Coronary artery (tissue), 2 donors: ENCODE measurements at regions not wholly inside any gene's neighbourhood (a gene's known extent, or its start where the extent isn't known, plus 50 kb on each side); places are given as distances from the start of the nearest gene placed in this dataset.

ENCODE experiments used
- DNase-seq: peaks from one replicate; pipeline ENCODE4 v3.0.0-alpha.2; 2017; ENCODE audit warnings: low spot score
- H3K27ac ChIP-seq, 2 donors: fragments of 200-600 bp; sonication (generic); one replicate each; pipeline ENCODE4 v1.5.1; 2016 to 2019
- H3K4me3 ChIP-seq: fragments of 200-600 bp; sonication (generic); 2 replicates; pipeline ENCODE4 v1.5.1; 2016; ENCODE audit warnings: mild to moderate bottlenecking, moderate library complexity
- TF ChIP-seq, protein P1 (sequence below): fragments of 200-600 bp; sonication (generic); IDR thresholded peaks from one replicate; pipeline ENCODE4 v1.5.1; 2019; ENCODE audit warnings: antibody characterized with exemption

DNA sequence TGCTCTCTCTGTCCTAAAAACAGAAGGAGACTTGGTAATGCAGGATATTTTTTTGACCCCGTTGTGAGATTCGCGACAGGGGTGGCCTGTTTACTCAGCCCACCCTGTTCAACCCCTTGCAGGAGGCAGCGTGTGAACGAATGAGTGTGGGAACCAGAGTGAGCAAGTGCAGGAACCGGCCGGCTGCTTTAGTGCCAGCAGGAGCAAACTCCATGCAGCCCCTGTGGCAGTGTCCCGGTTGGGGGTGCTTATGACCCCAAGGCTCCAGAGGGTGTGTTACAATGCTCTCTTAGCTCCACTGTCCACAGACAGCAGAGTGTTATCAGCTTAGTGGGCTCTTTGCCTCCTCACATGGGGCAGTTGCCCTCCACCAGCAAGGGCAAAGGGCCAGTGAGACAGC, 225.2 kb downstream of the ETNK1 start:
- no peak for DNase-seq
- TF ChIP-seq, protein P1, sequence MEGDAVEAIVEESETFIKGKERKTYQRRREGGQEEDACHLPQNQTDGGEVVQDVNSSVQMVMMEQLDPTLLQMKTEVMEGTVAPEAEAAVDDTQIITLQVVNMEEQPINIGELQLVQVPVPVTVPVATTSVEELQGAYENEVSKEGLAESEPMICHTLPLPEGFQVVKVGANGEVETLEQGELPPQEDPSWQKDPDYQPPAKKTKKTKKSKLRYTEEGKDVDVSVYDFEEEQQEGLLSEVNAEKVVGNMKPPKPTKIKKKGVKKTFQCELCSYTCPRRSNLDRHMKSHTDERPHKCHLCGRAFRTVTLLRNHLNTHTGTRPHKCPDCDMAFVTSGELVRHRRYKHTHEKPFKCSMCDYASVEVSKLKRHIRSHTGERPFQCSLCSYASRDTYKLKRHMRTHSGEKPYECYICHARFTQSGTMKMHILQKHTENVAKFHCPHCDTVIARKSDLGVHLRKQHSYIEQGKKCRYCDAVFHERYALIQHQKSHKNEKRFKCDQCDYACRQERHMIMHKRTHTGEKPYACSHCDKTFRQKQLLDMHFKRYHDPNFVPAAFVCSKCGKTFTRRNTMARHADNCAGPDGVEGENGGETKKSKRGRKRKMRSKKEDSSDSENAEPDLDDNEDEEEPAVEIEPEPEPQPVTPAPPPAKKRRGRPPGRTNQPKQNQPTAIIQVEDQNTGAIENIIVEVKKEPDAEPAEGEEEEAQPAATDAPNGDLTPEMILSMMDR: no peak
- Histone ChIP-seq H3K27ac (no peak overlapping the region), H3K4me3 (no peak overlapping the region)

DNA sequence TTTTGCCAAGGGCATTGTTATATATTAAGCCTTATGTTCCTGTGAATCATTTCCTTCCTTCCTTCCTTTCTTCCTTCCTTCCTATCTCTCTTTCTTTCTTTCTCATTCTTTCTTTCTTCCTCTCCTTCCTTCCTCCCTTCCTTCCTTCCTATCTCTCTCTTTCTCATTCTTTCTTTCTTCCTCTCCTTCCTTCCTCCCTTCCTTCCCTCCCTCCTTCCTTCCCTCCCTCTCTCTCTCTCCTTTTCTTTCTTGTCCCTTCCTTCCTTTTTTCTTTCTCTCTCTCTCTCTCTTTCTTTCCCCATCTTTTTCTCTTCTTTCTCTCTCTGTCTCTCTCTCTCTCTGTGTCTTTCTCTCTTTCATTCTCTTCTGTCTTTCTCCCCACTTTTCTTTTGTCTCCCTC, 226.6 kb downstream of the ETNK1 start:
- TF ChIP-seq, protein P1: no peak
- Histone ChIP-seq H3K27ac (no peak overlapping the region), H3K4me3 (no peak overlapping the region)
- DNase-seq: no peak

DNA sequence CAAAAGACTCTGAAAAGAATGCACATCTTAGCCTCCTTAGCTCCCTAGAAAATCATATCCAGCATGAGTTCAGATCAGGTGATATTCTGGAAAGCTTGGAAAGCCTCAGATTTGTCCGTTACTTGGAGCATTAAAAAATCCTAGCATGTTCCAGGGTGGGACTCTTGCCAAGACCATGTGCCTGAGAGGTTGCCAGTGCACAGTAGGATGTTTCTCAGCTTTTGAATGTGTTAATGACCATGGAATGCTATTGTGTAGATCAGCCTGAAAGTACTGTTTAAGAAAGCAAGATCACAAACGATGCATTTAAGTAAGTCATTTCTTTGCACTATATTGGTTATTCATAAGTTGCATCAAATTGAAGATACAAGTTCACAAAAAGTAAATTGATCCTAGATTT, 230.5 kb downstream of the ETNK1 start:
- no peak overlapping the region for H3K27ac ChIP-seq
- TF ChIP-seq, protein P1: no peak
- DNase-seq: no peak
- H3K4me3 ChIP-seq: no peak overlapping the region

DNA sequence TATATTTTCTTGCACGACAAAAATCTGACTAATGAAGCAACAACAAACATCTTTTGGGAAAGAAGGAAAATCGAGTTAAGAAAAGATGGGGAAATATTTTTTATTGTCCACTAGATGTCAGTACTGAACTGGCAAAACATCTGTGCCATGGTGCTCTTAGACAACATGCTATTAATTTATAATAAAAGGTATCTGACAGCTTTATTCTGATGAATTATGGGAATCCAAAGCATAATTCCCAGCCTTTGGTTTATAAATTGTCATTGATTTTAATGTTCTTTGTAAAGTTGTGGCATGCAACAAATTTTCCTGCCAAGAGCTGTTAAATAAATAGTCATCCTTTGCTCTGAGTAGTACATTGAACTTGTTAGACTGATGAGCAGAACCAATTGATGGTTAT, 231.2 kb downstream of the ETNK1 start:
- TF ChIP-seq, protein P1: peak; percentile 22
- DNase-seq: no peak

DNA sequence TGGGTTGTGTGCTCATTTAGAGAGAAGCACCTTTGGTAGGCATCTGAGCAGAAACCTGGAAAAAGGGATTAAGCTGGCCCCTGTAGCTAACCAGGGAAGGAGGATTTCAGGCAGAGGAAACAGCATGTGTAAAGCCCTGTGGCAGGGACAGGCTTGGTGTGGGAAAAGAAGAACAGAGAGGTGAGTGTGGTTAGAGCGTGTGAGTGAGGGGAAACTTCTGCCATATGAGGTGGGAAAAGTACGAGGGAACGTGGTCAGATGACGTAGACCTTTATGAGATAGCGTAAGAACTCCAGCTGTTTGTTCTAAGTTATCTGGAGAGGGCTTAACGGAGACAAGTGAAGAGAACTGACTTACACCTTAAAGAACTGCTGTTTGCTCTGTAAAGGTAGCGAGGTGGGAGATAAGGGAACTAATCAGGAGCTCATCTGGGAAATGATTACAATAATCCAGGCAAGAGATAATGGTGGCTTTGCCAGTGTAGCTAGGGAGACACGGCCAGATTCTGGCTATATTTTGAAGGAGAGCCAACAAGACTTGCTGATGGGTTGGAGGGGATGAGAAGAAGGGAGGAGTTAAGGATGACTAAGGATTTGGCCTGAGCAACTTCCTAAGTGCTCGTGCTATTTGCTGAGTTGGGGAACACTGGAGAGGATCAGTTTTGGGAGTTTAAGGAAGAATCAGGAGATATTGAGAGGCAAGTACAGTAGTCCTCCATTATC, 234.0 kb downstream of the ETNK1 start:
- TF ChIP-seq, protein P1: no peak
- Histone ChIP-seq H3K27ac (no peak overlapping the region), H3K4me3 (no peak overlapping the region)
- no peak for DNase-seq

More for the DNA sequence above, 231.2 kb downstream of the ETNK1 start:
- H3K4me3 ChIP-seq: no peak overlapping the region
- no peak overlapping the region for H3K27ac ChIP-seq

DNA sequence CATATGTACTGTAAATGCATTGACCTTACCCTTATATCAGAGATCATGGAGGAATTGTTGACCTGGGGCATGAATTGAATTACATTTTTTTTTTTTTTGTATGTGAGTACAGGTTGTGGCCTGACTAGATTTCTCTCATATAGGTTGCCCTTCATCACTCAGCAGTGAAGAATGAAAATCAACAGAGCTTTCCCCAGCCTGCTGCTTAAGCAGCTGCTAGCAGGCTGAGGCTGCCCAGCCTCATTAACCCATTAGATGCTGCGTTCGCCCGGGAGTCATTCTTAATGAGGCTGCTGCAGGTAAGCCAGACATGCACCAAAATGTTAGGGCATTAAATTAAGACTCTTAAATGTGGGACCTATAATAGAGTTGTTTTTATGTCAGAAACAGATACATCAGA, 236.0 kb downstream of the ETNK1 start:
- Histone ChIP-seq H3K27ac (no peak overlapping the region), H3K4me3 (no peak overlapping the region)
- TF ChIP-seq, protein P1: no peak
- no peak for DNase-seq

DNA sequence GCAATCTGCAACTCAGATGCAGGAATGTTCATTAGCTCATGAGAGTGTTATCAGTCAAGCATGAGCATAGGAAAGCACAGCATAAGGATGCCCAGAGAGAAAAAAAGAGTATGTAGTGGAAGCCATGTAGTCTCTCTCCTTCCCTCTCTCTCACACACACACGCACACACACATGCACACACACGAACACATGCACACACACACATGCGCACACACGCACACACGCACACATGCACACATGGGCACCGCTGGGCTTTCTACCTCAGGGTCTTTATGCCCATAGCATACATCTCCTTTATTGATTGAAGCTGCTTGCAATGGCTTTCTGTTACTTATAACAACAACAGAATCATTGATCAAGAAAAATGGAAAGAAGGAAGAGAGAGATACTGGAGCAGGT, 240.9 kb downstream of the ETNK1 start:
- Histone ChIP-seq H3K27ac (no peak overlapping the region), H3K4me3 (no peak overlapping the region)
- TF ChIP-seq, protein P1: no peak
- no peak for DNase-seq
